GM18508 (cell line): ENCODE measurements at regions not wholly inside any gene's neighbourhood (a gene's known extent, or its start where the extent isn't known, plus 50 kb on each side); places are given as distances from the start of the nearest gene placed in this dataset.

ENCODE experiments used
- ATAC-seq: cut with Tn5 transposase; IDR thresholded peaks from one replicate; pipeline ENCODE4 v1.9.1; 2021; ENCODE audit warnings: moderate number of reproducible peaks; ENCODE audit not compliant: insufficient read depth, unreplicated experiment

DNA sequence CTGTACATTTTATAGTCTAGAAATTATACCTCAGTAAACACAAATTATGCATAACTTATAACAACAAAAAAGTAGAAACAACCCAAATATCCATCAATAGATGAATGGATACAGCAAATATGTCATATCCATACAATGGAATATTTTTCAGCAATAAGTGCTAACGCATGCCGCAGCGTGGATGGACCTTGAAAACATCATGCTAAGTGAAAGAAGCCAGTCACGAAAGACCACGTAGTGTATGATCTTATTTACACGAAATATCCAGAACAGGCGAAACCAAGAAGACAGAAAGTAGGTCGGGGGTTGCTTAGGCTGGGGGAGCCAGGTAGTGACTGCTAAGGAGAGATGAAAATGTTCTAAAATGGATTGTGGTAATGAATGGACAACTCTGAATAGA is 167.1 kb upstream of the MYCN start:
- ATAC-seq: no peak

GRCh38 chr2:15773846-15774245 is 166.5 kb upstream of the MYCN start:
- ATAC-seq: no peak

DNA sequence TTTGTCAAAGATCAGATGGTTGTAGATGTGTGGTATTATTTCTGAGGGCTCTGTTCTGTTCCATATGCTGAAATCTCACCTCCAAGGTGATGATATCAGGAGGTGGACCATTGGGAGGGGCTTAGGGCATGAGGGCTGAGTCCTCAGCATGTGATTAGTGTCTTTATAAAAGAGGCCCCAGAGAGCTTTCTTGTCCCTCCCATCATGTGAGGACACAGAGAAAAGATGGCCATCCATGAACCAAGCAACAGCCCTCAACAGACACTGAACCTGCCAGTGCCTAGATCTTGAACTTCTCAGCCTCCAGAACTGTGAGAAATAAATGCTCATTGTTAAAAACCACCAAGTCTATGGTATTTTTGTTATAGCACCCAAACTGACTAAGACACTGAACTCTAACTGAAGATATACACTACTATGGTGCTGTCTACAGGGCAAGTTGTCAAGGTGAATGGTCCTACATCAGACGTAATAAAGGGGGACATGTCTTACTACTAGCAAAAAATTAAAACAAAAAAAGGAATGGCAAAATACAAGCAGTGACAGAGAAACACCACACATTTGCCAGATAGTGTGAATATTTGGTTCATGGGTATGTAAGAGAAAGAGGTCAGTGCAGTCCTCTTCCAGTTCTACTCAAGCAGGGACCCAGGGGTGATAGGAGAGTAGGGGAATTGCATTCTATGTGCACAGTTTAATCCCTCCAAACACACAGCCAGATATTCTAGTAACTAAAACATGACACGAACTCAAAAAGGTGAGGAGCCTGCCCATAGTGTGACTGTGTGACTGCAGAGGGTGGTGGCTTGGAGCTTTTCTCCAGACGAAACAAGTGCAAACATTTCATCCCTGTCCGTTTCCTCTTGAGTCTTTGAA is 164.4 kb upstream of the MYCN start:
- no peak for ATAC-seq

DNA sequence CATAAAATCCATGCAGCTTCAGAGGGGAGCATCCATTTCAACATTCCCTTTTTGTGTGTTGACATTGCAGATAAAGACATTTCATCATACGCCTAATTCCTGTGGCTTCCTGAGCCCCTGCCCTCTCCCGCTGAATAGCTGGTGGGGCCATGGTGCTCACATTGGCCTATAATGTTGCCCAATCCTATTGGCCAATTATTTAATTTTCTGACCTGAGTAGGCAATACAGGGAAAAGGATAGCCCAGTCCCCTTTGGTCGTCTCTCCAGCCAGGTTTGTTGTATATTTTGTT is 163.8 kb upstream of the MYCN start:
- no peak for ATAC-seq

GRCh38 chr2:15776992-15777702 is 163.2 kb upstream of the MYCN start:
- no peak for ATAC-seq

GRCh38 chr2:15777795-15778371 is 162.5 kb upstream of the MYCN start:
- no peak for ATAC-seq

DNA sequence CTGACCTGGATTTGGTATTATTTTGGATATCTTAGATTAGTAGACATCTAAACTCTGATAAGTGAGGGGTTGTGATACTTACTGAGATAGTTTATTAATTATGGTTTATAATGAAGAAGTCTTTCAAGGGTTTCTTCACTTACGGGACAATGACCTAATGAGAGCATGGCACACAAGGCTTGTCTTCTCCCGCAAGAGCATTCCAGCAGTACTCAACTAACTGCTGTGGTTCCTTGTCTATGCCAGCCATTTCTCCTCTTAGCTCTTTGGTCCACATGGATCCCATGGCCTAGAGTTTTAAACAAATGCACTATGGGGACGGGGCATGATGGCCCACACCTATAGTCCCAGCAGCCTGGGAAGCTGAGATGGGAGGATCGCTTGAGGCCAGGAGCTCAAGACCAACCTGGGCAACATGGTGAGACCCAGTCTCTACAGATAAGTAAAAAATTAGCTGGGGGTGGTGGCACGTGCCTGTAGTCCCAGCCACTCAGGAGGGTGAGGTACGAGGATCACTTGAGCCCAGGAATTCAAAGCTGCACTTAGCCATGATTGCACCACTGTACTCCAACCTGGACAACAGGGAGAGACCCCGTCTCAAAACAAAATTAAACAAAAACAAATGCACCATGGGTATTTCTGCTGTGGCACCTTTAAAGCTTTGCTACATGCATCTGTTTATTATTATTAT is 161.7 kb upstream of the MYCN start:
- ATAC-seq: no peak

DNA sequence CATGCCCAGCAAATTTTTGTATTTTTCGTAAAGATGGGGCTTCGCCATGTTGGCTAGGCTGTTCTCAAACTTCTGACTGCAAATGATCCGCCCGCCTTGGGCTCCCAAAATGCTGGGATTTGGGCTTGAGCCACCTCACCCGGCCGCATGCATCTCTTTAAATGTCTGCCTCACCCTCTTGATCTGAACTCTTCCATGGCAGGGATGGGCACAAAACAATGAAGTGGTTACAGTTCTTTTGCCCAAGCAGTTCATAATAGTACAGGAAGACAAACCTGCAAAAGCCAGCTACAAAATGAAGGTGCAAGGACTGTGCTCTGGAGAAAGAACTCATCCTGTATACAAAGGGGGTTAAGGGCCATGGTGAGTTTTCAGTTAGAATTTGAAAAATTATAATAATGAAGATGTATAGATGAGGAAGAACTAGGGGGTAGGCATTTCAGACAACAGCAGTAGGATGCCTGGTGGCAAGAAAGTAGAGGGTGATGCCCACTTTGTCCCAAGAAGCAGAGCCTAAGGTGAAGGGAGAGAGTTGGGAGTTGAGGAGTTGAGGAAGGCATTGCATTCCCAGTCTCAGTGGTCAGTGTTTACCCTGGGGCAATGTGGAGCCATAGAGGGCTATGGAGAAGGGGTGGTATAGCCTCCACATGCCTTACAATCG is 160.8 kb upstream of the MYCN start:
- ATAC-seq: no peak

- ATAC-seq: no peak
These were observed 160.1 kb upstream of the MYCN start for GRCh38 chr2:15780234-15780633.

- no peak for ATAC-seq
These were observed 159.3 kb upstream of the MYCN start for GRCh38 chr2:15780912-15781574.

GRCh38 chr2:15782009-15782751 is 158.2 kb upstream of the MYCN start:
- ATAC-seq: no peak

DNA sequence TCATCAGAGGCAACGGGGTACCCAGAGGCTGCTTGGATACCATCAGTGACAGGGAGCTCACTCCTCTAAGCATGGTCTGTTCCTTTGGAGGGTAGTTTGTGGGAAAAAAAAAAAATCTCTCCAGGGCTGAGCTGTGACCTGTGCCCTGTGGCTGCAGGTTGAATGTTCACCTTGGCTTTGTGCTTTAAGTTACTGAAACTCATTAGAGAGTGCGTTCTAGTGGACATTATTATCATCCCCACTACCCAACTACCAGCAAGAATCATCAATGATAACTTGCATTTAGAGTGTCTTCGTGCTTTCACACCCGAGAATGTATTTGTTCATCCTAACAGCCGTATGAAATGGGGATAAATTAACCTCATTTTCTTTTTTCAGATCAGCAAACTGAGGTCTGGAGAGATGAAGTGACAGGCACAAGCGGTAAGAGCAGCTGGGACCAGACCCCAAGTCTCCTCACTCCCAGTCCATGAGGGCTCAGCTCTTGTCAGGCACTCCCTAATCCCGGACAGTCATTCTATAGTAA is 157.5 kb upstream of the MYCN start:
- ATAC-seq: no peak

- ATAC-seq: no peak
These were observed 156.9 kb upstream of the MYCN start for GRCh38 chr2:15783489-15783888.

- no peak for ATAC-seq
These were observed 156.1 kb upstream of the MYCN start for GRCh38 chr2:15784106-15784885.

DNA sequence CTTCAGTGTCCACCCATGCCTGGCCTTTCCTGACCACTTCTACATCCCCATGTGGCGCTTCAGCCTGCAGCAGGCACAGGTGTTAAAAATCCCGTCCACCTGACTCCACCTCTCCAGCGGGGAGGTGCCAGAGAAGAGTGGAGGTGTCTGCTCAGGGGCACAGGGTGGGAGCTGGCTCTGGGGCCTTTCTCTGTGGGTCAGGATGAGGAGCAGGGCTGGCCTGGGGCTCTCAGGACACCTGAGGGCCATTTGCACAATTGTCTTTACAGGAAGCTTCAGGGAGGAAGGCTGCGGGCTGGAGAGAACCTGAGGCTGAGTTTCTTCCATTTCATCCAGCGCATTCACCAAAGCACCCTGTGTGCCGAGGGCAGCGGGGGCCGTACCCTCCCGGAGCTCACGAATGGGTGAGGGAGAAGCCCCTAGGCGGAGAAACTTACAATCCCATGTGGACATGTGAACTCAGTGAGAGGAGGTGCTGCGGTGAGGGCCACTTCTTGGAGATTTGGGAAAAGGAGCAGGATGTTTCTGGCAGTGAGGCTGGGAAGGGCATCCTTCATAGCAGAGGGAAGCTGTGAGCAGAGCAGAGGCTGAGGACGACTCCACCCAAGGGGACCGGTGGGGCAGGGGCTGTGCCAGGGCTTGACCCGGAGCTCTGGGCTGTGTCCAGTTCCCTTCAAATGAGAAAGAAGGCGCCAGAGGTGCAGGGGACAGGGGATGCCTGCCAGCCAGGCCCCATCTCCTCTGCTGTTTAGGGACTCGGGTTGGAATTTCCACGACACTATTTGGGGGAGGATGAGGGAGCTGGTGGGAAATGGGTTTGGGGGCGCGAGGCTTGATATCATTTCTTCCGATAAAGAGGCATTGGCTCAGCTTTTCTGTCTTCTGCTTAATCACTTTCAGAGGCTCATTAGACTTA is 155.2 kb upstream of the MYCN start:
- no peak for ATAC-seq

GRCh38 chr2:15786003-15786654 is 154.2 kb upstream of the MYCN start:
- no peak for ATAC-seq

DNA sequence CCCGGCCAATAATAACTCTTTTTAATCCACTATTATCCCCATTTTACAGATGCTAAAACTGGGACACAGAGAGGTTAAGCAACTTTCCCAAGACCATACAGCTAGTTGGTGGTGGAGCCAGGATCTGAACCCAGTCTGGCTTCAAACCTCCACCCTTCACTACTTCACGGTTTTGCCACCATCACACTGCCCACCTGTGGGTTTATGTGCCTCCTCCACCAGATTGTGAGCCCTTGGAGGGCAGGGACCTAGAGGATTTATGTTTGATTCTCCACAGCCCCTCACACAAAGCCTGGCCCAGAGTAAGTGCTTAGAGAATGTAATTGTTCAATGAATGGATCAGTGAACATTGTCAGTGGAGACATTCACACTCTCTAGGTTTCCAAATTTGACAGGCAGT is 153.4 kb upstream of the MYCN start:
- ATAC-seq: no peak
